ENCODE measurements at regions not wholly inside any gene's neighbourhood (a gene's known extent, or its start where the extent isn't known, plus 50 kb on each side); places are given as distances from the start of the nearest gene placed in this dataset.
"Not testable (repeated sequence)": the region's sequence is repeated elsewhere in the genome, so short reads cannot be mapped to it uniquely, and the experiment has no call there.

DNA sequence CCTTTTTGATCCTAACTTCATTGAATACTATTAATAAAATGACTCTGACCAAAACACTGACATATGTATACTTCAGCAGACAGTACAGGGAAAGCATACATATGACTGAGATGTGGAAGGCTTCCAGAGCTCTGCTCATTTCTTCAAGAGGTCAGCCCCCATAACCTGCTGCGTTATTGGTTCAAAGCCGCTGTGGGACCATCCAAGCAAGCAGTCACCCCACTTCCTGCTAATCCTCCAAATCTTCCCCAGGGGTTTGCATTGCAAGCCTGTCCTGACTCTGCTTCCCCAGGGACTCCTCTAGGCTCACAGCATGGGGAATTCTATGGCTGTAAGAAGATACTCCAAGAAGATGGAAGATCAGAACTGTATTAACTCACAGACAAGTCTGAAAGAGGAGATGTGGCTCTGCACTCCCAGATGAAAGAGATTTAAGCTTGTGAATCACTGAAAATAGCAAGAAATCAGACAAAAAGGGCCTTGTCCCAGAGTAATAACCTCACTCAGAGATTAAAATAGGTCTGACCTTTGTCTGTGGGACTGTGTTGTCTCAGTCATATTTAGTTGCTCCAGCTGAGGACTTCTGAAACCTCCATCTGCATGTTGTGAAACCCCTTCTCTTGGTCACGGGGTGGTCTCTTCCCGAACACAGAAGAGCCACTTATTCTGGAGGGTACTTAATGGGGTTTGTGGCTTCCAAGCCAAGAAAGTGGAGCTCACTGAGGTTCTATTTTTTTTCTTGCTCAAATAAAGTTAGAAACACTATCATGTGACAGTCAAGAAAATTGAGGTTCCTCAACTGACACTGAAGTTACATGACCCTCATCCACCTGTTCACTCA, 101.5 kb upstream of the MARCKS start:
- no peak for DNase-seq

DNA sequence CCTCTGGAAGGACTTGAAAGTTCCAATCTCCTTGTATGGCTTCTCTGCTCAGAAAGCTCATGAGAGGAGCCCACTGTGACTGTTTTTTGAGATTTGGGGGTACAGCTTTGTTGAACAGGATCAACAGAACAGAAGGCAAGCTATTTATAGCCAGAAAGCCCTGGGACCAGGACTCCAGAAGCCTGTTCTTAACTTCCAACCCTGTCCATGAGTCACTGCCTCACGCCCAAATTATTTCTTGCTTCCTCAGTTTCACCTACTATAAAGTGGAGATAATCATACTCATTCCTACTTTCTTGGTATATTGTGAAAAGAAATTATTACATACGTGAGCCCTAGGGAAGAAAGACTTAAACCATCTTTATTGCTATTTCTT, 100.9 kb upstream of the MARCKS start:
- DNase-seq: no peak

DNA sequence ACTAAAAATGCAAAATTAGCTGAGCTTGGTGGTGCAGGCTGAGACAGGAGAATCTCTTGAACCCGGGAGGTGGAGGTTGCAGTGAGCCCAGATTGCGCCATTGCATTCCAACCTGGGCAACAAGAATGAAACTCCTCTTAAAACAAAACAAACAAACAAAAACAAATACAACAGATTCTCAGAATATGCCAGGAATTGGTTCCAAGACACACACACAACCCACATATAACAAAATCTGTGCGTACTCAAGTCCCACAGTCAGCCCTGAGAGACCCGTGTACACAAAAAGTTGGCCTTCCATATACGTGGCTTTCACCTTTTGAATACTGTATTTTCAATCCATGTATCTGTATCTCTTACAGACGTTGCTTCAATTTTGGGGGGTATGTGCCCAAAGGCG, 98.9 kb upstream of the MARCKS start:
- DNase-seq: no peak

DNA sequence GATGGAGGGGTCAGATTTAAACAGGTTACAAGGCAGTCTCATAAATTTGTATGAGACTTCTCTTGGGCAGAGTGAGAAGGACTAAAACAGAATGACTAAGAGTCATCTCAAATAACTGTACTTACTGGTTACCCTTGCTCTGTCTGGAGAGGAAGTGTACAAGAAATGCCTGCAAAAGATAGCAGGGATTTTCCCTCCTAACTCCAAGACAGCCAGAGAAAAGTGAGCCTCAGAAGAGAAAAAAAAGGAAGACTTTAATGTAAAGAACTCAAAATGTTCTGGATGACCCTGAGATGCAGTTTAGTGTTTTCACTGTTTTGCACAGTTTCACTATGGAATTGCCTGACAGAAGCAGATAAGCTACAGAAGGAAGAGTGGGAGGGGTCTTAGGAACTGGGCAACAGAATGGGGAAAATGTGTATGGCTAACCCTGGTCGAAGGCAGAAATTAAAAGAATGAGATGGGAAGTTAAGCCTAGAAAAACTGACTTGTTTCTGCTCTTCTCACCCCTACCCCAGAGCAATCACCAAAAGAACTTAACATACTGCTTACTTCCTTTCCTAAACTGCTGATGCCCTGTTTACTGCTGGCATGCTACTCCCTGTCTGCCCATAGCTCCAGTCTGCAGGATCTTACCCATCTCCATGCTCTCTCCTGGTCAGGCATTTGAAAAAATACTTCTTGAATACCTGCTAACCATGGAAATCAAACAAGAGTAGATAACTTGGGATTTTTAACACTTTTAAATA, 98.1 kb upstream of the MARCKS start:
- DNase-seq: no peak

DNA sequence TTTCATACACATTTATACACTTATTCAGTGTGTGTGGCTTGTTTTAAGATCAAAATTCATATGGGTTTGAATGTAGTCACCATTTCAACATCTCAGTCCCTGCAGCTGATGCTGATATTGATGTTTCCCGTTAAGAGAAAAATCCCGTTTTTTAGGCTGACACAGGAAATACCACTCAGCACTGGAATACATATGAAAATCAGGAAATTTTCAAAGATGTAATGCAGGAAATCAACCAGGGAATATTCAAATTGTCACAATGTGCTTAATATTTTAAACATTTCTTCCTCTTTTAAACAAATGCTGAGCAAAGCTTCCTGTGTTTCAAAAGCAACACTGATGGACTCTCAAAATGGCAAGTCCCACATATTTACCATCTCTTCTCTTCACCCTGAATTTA, 94.5 kb upstream of the MARCKS start:
- DNase-seq: no peak

DNA sequence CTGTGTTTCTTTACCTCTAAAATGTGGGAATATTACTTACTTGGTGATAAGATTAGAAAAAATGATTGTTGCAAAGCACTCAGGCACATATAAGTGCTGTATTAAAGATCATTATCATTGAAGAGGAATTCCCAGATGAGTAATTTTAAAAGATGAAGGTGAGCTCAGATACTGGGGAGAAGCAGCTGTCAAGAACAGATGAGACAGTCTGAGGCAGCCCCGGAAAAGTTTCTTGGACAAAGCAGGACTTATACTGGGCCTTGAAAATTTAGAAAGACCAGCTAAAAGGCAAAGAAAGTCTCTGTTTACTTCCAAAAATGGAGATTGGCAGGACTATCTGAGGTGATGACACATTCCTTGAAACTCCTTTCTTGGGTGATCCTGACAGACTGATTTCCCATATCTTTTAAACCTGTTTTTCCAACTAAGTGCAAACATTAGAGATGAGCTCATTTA, 93.8 kb upstream of the MARCKS start:
- no peak for DNase-seq

DNA sequence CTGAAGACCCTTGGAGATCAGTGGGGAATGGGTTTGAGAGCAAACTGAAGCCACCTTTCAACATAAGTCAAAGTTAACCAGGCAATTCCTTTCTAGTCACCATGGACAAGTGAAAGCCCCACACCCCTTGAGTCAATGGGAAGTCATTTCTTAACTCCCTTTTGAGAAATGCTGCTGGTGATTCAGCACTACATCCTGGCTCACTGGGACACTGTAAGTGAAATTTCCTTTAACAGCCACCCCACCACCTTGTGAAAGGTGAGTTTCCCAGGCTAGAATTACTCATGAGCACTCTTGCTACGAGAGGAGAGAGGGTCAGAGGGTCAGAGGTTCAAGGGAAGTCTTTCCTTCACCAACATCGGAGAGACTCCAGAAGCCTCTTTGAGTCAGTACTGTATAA, 93.3 kb upstream of the MARCKS start:
- DNase-seq: no peak

DNA sequence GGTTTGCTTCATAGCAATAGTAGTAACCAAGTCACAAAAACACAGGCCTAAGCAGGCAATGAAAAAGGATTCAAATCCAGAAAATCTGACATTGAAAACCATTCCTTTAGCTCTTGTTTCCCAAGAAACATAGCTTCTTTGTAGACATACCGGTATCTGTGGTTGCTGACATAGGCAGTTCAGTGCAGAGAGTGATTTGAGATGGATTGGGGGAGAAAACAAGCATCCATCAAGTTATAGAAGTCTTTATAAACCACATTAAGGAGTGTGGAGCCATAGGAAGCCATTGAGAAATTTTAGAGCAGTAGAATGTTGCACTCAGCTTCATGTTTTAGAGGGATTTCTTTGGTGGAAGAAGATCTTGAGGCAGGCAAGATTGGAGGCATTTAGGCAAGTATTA, 91.2 kb upstream of the MARCKS start:
- DNase-seq: no peak

DNA sequence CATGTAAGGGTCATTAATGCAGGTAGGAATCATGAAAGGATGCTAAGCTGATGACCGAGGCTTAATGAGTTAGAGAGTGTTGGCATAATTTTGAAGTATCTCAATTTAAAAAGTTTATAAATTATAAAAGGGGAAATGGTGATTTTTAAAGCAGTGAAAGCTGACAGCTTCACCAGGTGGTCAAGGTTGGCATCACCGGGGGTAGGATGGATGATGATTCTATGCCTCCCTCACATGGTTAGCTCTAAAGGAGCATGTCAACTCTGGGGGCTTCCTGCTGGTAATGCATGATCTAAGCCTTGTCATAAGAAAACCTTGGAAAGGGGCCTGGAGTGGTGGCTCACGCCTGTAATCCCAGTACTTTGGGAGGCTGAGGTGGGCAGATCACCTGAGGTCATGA, 89.2 kb upstream of the MARCKS start:
- DNase-seq: no peak

DNA sequence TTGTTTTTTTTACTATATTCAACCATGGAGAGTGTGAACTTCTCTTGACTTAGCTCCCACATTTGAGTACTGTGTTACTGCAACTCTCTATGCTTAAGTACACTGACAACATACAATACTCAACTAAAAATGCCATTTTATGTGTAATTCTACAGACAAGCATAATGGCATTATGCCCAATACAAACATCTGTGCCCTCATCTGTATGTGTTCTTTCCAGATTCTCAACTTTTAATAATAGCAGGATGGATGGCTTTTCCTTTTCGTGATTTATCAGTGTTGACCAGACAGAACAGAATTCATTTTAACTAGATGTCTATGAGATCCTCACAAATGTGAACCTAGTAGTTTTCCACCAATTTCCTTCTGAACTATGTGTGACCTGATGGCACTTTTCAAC, 84.2 kb upstream of the MARCKS start:
- no peak for DNase-seq

DNA sequence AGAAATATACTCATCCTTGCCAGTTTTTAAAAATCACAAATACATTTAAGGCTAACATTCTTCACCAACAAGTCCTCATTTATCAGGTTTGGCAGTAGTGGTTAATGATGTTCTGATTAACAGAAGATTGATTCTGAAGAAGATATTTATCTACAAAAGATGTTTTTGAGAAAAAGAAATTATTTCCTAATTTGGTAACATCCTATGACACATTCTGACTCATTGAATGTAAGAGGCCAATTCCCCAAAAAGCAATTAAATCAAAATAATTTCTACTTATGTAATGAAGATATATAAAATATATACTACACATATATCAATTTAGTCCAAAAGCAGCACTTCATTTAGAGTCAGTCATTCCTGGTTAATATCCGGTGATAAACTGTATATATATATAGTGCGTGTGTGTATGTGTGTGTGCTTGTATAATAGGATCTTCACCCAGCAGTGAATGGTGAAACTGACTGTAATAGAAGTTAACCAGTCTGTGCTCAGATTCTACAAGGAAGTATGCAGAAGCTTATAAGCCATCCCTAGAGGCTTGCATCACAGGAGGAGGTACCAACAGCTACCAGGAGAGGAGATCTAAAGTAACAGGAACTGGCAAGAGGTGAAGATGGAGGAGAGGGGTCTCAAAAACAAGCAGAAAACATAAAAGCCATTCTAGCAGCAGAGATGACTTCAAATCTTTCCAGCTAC, 82.9 kb upstream of the MARCKS start:
- DNase-seq: no peak

DNA sequence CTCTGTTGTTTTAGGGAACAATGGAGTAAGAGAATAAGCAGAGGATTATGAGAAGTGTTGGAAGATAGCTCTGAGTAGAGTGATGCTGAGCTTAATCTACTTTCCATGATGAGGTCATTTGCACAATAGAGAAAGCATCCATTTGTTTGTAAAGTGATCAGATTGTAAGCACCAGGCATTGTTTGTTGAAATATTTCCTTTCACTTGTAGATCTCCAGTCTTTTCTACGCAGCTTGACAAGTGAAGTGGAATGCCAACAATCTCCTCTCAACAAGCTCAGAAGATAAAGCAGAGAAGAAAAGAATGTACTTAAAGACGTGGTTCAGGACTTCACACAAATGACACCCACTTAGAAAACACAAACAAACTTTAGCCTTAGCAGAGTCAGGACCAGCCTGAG, 80.1 kb upstream of the MARCKS start:
- DNase-seq: no peak

DNA sequence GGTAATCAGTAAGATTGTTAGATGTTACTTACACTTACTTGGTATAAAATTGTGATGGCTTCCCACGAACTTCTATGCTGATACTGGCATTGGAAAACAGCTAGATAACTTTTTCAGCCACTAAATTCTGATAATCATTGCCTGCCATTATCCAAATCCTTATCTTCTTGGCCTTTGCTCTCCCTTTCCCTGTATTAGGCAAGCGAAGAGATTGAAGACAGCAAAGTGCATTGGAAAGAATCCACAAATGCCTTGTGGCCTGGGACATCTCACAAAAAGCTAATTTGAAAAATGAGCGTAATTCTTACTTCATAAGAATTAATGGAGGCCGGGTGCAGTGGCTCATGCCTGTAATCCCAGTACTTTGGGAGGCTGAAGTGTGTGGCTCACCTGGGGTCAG, 79.5 kb upstream of the MARCKS start:
- no peak for DNase-seq

DNA sequence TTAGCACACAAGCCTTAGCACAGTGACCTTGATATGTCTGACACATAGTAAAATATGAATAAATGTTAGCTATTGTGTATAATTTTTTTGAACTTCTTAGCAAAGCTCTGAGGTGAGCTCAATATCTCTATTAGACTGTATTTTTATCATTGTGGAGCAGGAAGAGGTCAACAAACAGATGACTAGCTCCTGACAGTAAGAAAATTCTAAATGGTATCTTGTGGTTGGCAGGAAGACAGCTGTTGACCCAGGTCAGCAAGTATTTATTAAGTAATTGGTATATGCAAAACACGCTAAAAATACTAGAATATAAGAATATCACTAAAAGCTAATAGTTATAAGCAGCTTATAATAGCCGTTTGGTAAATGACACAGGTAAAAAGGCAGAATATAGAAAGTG, 77.5 kb upstream of the MARCKS start:
- no peak for DNase-seq

DNA sequence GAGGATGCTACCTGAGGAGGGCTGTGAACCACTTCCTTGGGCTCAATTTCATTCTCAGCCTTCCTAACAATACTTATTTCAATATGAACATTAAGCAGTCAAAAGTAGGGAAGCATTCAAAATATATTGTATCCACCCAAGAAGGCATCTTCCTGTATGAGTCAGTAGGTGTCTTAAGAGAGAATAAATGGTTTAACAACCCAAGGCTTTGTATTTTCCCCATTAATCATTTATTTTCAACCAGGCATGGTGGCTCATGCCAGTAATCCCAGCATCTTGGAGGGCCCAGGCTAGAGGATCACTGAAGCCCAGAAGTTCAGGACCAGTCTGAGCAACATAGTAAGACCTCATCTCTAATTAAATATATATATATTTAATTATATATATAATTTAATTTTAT, 74.5 kb upstream of the MARCKS start:
- no peak for DNase-seq

DNA sequence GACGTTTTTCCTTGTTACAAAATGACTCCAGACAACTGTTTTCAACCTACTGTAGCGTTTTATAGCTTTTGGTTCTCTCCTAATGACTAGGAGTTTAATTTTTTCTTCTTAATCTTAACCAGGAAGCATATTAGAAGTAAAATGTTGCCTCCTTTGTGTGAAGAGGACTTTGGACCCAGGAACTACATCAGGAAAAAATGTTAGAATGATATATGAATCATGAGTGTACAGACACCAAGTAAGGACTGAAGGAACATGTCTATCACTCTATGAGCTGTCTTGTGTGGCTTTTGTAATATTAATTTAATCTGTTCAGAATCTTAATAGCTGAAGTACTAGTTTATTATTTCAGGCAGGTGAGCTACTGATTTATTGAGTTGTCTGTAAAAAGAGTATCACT, 71.0 kb upstream of the MARCKS start:
- no peak for DNase-seq

DNA sequence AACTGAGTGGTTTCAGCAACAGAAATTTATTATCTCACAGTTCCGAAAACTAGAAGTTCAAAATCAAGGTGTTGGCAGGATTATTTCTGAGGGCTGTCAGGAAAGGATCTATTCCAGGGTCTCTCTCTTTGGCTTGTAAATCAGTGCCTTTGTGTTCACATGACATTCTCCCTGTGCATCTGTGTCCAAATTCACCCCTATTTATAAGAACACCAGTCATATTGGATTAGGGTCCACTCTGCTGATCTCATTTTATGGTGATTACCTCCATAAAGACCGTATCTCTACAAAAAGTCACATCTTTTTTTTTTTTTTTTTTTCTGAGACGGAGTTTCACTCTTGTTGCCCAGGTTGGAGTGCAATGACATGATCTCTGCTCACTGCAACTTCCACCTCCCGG, 68.6 kb upstream of the MARCKS start:
- no peak for DNase-seq

DNA sequence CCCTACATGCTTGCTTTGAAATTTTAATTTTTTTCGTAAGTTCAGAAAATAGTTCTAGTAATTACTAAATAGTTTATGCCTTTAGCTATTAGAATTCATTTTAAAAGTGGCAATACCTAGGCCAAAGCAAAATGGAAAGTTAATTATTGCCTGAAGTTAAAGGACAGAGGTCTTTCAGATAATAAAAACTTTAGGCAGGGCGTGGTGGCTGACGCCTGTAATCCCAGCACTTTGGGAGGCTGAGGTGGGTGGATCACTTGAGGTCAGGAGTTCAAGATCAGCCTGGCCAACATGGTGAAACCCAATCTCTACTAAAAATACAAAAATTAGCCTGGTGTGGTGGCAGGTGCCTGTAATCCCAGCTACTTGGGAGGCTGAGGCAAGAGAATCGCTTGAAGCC, 65.9 kb upstream of the MARCKS start:
- not testable (repeated sequence) for DNase-seq

DNA sequence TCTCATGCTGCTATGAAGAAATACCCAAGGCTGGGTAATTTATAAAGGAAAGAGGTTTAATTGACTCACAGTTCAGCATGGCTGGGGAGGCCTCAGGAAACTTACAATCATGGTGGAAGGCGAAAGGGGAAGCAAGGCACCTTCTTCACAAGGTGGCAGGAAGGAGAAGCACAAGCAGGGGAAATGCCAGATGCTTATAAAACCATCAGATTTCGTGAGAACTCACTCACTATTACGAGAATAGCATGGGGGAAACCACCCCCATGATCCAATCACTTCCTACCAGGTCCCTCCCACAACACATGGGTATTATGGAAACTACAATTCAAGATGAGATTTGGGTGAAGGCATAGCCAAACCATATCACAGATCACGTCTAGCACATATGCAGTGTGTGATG, 61.8 kb upstream of the MARCKS start:
- DNase-seq: not testable (repeated sequence)

DNA sequence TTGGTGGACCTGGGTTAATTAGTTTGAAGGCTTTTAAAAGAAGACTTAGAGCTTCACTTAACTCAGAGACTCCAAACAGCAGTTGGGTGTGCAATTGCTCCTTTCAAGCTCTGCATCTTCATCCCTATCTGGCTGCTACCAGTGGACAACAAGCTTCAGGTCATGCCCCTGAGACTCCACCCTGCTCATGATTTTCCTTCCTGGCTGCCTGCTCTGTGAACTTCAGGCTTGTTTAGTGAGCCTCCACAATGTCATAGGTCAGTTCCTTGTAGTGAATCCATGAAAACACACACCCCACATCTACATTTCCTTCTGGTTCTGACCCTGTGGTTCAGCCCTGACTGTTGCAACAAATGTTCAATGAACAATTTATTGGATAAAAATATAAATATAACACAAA, 61.1 kb upstream of the MARCKS start:
- no peak for DNase-seq

DNA sequence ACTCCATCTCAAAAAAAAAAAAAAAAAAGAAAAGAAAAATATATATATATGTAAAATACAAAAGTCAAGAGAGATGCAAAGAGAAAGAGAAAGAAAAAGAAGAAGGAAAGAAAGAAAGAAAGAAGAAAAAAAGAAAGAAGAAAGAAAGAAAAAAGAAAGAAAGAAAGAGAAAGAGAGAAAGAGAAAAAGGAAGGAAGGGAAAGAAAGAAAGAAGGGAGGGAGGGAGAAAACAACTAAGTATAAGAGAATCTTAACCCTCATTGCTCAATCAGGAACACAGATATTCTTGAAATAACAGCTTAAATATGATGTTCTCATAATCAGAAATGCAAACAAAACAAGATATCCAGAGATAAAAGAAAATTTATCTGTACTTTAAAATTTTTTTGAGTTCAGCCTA, 54.4 kb upstream of the MARCKS start:
- DNase-seq: no peak

DNA sequence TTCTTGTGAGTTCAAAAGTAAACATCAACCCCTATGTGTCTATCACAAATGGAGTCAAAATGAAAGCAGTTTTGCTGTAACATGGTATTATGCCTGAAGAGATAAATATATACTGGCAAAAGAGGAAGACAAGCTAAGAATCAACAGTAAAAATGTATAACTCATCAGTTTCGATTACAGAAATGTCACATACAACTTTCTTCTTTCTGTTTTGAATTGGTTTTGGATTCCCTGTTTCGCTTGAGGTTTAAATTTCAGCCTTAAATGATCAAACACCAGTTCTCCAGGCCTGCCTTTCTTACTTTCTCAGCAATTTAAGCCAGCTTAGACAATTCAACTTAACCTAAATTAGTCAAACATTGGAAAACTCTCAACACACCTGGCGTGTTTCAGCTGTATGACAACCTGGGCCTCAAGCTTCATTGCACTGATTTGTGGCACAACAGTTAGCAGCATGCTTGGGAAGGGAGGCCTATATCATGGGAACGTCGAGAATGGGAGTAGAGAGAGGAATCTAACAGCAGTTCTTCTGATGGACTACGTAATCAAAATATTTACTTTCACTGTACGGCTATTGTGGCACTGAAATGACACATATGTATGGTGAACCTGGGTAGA, 51.9 kb upstream of the MARCKS start:
- no peak for DNase-seq

DNA sequence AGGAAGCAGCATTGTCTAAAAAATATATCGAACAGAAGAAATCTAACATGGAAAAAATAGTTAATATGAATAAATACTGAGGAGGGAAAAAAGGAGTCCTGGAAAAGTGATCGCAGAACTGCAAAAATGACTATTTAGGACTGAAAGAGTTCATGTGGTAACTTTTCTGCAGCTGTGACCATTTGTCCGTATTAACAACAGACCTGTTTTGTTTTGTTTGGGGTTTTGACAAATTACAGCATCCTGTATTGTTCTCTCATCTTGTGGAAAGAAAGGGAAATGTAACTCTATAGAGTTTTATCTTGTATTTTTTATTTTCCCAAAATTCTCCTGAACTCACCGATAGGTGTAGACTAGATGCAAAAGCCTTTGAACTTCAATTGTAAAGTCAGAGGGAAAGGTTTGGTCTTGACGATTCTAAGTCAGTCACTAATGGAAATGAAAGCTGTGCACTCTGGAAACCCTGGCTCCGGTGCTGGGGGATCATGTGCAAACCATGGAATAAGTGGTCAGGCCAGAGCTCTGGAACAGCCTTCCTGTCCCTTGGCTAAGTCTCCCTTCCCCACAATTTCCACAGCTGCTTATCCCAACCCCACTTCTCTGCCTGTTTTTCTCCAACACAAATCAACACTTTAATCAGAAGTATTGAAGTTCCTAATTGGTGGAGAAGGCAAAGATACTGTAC, 51.2 kb upstream of the MARCKS start:
- DNase-seq: no peak
